Transverse colon (tissue), 4 donors: ENCODE measurements at regions not wholly inside any gene's neighbourhood (a gene's known extent, or its start where the extent isn't known, plus 50 kb on each side); places are given as distances from the start of the nearest gene placed in this dataset.
"Not testable (repeated sequence)": the region's sequence is repeated elsewhere in the genome, so short reads cannot be mapped to it uniquely, and the experiment has no call there.

ENCODE experiments used
- DNase-seq: peaks from one replicate; pipeline ENCODE4 v3.0.0-alpha.2; 2019
- H3K27ac ChIP-seq, 4 donors: fragments of 200-600 bp; sonication (generic); 2 replicates each; pipeline ENCODE4 v1.5.1; 2016 to 2018; ENCODE audit warnings: inconsistent platforms in 4 of 4
- H3K27me3 ChIP-seq: fragments of 200-600 bp; sonication (generic); 2 replicates; pipeline ENCODE4 v1.5.1; 2017; ENCODE audit warnings: inconsistent platforms
- H3K36me3 ChIP-seq, 4 donors: fragments of 200-600 bp; sonication (generic); 2 replicates each; pipeline ENCODE4 v1.5.1; 2017 to 2019; ENCODE audit warnings: inconsistent platforms in 4 of 4
- H3K4me1 ChIP-seq, 4 donors: fragments of 200-600 bp; sonication (generic); 2 replicates each; pipeline ENCODE4 v1.5.1; 2017 to 2020; ENCODE audit warnings: inconsistent platforms in 4 of 4
- H3K4me3 ChIP-seq, 4 donors: fragments of 200-600 bp; sonication (generic); 1 replicate in 1 of 4; 2 replicates in 3 of 4; pipeline versions ENCODE4 v1.5.1 to v1.6.1; 2017 to 2019; ENCODE audit warnings: inconsistent platforms in 4 of 4
- H3K9me3 ChIP-seq, 2 donors: fragments of 200-600 bp; sonication (generic); 2 replicates each; pipeline ENCODE4 v1.5.1; 2017 to 2019; ENCODE audit warnings: inconsistent platforms in 2 of 2
- EP300 ChIP-seq: sonication (generic); formaldehyde crosslinking; IDR thresholded peaks from one replicate; pipeline ENCODE4 v1.6.1; 2017; ENCODE audit warnings: antibody characterized with exemption, low read depth
- POLR2A ChIP-seq: fragments of 450-650 bp; IDR thresholded peaks from one replicate; pipeline ENCODE4 v1.6.1; 2016; ENCODE audit warnings: antibody characterized with exemption, mild to moderate bottlenecking, moderate library complexity
- POLR2AphosphoS5 ChIP-seq, 3 donors: sonication (generic); formaldehyde crosslinking; IDR thresholded peaks; one replicate each; pipeline ENCODE4 v1.6.1; 2016; ENCODE audit warnings: antibody characterized with exemption in 3 of 3
- WGBS, 2 donors: methylation state at CpG; one replicate each; pipeline ENCODE4 v1.1.5; 2018; ENCODE audit warnings: low coverage in 1 of 2; 5-methylcytosine and 5-hydroxymethylcytosine counted together
- in situ Hi-C, 4 donors: fragments of 200-750 bp; cut with MboI; loops; one replicate each; pipeline versions ENCODE4 v1.15.0 to v1.15.1; 2017; ENCODE audit warnings: low sequenced_read_pairs in 3 of 4, low pct_ligation_motif_present in 1 of 4, low pct_unique_long_range_greater_than_20kb in 1 of 4
- intact Hi-C: fragments of 100-400 bp; cut with DNase I; formaldehyde crosslinking; loops from one replicate; pipeline ENCODE4 v1.15.1; 2023; ENCODE audit warnings: low total_unique reads
- TF ChIP-seq, protein P1 (sequence below), 5 experiments: fragments of 200-600 bp in 3 of 5; fragments of 450-650 bp in 2 of 5; sonication (generic) in 3 of 5; IDR thresholded peaks; 1 replicate in 2 of 5; 2 replicates in 3 of 5; pipeline ENCODE4 v1.5.1; 2016 to 2017; ENCODE audit warnings: antibody characterized with exemption in 5 of 5, inconsistent platforms in 3 of 5, mild to moderate bottlenecking in 2 of 5, moderate library complexity in 1 of 5

DNA sequence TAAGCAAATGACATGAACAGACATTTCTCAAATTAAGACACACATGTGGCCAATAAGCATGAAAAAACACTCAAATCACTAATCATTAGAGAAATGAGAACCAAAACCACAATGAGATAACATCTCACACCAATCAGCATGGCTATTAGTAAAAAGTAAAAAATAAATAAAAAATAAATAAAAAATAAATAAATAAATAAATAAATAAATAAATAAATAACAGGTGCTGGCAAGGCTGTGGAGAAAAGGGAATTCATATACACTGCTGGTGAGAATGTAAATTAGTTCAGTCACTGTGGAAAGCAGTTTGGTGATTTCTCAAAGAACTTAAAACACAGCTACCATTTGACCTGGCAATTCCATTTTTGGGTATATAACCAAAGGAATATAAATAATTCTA, 167.1 kb upstream of the CNKSR2 start:
- no peaks in the 10 kb centered on the region for H3K4me1 ChIP-seq
- no peaks in the 10 kb centered on the region for H3K9me3 ChIP-seq
- H3K27me3 ChIP-seq, result no peaks in the 10 kb centered on the region
- H3K36me3 ChIP-seq, result no peaks in the 10 kb centered on the region
- in situ Hi-C loops (no loop called here), intact Hi-C loops (no loop called here)
- no peak overlapping the region for H3K27ac ChIP-seq
- no peak overlapping the region for H3K4me3 ChIP-seq
- TF ChIP-seq EP300 (no peak), POLR2A (no peak), POLR2AphosphoS5 (IDR thresholded peaks at IDR 0.05) (no peak)
- TF ChIP-seq, protein P1, sequence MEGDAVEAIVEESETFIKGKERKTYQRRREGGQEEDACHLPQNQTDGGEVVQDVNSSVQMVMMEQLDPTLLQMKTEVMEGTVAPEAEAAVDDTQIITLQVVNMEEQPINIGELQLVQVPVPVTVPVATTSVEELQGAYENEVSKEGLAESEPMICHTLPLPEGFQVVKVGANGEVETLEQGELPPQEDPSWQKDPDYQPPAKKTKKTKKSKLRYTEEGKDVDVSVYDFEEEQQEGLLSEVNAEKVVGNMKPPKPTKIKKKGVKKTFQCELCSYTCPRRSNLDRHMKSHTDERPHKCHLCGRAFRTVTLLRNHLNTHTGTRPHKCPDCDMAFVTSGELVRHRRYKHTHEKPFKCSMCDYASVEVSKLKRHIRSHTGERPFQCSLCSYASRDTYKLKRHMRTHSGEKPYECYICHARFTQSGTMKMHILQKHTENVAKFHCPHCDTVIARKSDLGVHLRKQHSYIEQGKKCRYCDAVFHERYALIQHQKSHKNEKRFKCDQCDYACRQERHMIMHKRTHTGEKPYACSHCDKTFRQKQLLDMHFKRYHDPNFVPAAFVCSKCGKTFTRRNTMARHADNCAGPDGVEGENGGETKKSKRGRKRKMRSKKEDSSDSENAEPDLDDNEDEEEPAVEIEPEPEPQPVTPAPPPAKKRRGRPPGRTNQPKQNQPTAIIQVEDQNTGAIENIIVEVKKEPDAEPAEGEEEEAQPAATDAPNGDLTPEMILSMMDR (IDR thresholded peaks at IDR 0.05), result no peak
- no peak for DNase-seq

DNA sequence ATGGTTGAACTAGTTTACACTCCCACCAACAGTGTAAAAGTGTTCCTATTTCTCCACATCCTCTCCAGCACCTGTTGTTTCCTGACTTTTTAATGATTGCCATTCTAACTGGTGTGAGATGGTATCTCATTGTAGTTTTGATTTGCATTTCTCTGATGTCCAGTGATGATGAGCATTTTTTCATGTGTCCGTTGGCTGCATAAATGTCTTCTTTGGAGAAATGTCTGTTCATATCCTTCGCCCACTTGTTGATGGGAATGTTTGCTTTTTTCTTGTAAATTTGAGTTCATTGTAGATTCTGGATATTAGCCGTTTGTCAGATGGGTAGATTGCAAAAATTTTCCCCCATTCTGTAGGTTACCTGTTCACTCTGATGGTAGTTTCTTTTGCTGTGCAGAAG, 155.0 kb upstream of the CNKSR2 start:
- WGBS, 2 donors, result 81% methylated on average over 3 of the region's 3 CpGs; no CpG with 5 or more reads in 1 of the 2 donors
- intact Hi-C loops, H3K27ac ChIP-seq, H3K4me1 ChIP-seq, H3K36me3 ChIP-seq, H3K27me3 ChIP-seq, DNase-seq, H3K9me3 ChIP-seq, in situ Hi-C loops, H3K4me3 ChIP-seq: not testable (repeated sequence)

DNA sequence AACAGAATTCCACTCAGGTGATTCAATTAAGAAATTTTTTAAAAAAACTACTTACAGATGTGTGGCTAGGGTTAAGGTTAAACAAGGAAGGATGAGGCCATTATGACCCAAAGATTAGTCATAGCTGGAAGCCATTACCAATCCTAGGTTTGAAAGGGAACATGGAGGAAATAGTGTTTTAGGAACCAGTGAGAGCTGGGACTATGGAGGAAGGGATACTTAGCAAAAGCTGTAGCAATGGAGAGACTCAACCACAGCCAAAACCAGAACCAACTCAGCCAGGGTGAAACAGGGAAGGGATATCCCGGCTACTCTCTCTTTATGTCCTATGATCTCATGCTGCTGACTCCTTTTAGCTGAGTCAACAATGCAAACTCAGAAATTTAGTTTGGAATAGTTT, 148.6 kb upstream of the CNKSR2 start:
- 78% methylated on average over 1 of the region's 1 CpG; no CpG with 5 or more reads in 1 of the 2 donors for WGBS, 2 donors
- in situ Hi-C loops, result no loop called here

DNA sequence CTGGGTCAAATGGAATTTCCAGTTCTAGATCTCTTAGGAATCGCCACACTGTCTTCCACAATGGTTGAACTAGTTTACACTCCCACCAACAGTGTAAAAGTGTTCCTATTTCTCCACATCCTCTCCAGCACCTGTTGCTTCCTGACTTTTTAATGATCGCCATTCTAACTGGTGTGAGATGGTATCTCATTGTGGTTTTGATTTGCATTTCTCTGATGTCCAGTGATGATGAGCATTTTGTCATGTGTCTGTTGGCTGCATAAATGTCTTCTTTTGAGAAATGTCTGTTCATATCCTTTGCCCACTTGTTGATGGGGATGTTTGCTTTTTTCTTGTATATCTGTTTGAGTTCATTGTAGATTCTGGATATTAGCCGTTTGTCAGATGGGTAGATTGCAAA, 145.2 kb upstream of the CNKSR2 start:
- WGBS, 2 donors, result 86% methylated on average over 3 of the region's 3 CpGs; no CpG with 5 or more reads in 1 of the 2 donors
- in situ Hi-C loops, H3K27ac ChIP-seq, H3K4me1 ChIP-seq, H3K36me3 ChIP-seq, intact Hi-C loops, DNase-seq, H3K9me3 ChIP-seq, H3K4me3 ChIP-seq, H3K27me3 ChIP-seq: not testable (repeated sequence)

More for the DNA sequence above, 148.6 kb upstream of the CNKSR2 start:
- no peak for DNase-seq
- TF ChIP-seq EP300 (no peak), POLR2A (no peak), POLR2AphosphoS5 (IDR thresholded peaks at IDR 0.05) (no peak)
- TF ChIP-seq, protein P1 (IDR thresholded peaks at IDR 0.05), result no peak
- H3K36me3 ChIP-seq, result no peaks in the 10 kb centered on the region
- no peaks in the 10 kb centered on the region for H3K27me3 ChIP-seq
- no peak overlapping the region for H3K4me3 ChIP-seq
- no peaks in the 10 kb centered on the region for H3K9me3 ChIP-seq
- no peak overlapping the region for H3K27ac ChIP-seq
- intact Hi-C loops, result no loop called here
- no peaks in the 10 kb centered on the region for H3K4me1 ChIP-seq

DNA sequence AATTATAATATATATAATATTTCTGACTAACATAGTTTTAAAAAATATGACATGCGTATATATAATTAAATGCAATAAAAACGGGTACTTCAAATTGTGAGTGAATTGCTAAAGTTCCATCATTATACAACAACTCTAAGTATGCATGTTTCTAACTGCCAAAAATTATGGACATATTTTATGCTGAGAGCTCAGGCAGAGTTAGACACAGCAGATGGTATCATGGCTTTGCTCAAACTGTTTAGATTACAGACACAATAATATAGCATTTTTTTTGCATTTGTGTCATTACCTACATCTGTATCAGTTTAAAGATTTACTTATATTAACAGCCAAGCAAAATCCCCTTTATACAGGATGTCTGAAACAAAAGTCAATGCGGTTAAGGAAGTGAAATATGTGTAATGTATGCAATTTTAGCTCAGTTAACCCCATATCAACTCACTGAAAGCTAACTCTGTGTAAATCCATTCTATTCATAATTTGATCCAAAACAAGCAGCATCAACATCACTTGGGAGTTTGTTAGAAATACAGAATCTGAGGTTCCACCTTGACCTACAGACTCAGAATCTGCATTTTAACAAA, 119.1 kb upstream of the CNKSR2 start:
- no peak overlapping the region for H3K27ac ChIP-seq
- no peak overlapping the region for H3K4me3 ChIP-seq
- in situ Hi-C loops (no loop called here), intact Hi-C loops (no loop called here)
- WGBS, 2 donors, result 47 to 50% methylated on average over 2 to 3 of the region's 3 CpGs
- no peak for TF ChIP-seq POLR2A
- no peak for TF ChIP-seq EP300
- TF ChIP-seq, protein P1 (IDR thresholded peaks at IDR 0.05), result no peak
- no peak for TF ChIP-seq POLR2AphosphoS5 (IDR thresholded peaks at IDR 0.05)
- H3K9me3 ChIP-seq, result no peaks in the 10 kb centered on the region
- DNase-seq, result no peak
- no peaks in the 10 kb centered on the region for H3K36me3 ChIP-seq
- no peaks in the 10 kb centered on the region for H3K4me1 ChIP-seq
- no peaks in the 10 kb centered on the region for H3K27me3 ChIP-seq
